SK-N-SH treated with all-trans-retinoic acid at 6 μM for 48 hours (cell line): ENCODE measurements at regions not wholly inside any gene's neighbourhood (a gene's known extent, or its start where the extent isn't known, plus 50 kb on each side); places are given as distances from the start of the nearest gene placed in this dataset.

Experiments
- ATAC-seq: fragments of 200-7000 bp; cut with Tn5 transposase; 3 replicates; pipeline ENCODE4 v1.9.1; 2020; ENCODE audit warnings: mild to moderate bottlenecking, moderate library complexity
- ARNTL ChIP-seq: fragments of 450-650 bp; formaldehyde crosslinking; IDR thresholded peaks from 2 replicates; pipeline ENCODE4 v1.5.0; 2020; ENCODE audit warnings: low read depth, mild to moderate bottlenecking, moderate library complexity, borderline replicate concordance
- BACH2 ChIP-seq: fragments of 250-450 bp; sonication (Bioruptor Pico); IDR thresholded peaks from 2 replicates; pipeline ENCODE4 v1.9.0; 2021; ENCODE audit warnings: mild to moderate bottlenecking, borderline replicate concordance
- CSDC2 ChIP-seq: fragments of 250-450 bp; sonication (Bioruptor Pico); IDR thresholded peaks from 2 replicates; pipeline ENCODE4 v1.5.0; 2020; ENCODE audit warnings: mild to moderate bottlenecking, moderate library complexity
- ESRRG ChIP-seq: fragments of 250-450 bp; sonication (Bioruptor Pico); IDR thresholded peaks from 2 replicates; pipeline ENCODE4 v1.6.1; 2021; ENCODE audit warnings: mild to moderate bottlenecking
- GLIS3 ChIP-seq: fragments of 250-450 bp; sonication (Bioruptor Pico); IDR thresholded peaks from 2 replicates; pipeline ENCODE4 v1.5.0; 2020; ENCODE audit warnings: mild to moderate bottlenecking, moderate library complexity
- ISL1 ChIP-seq: fragments of 250-450 bp; sonication (Bioruptor Pico); IDR thresholded peaks from 2 replicates; pipeline ENCODE4 v2.1.2; 2022; ENCODE audit warnings: mild to moderate bottlenecking, moderate library complexity
- OSR1 ChIP-seq: fragments of 250-450 bp; sonication (Bioruptor Pico); IDR thresholded peaks from 2 replicates; pipeline ENCODE4 v1.8.0; 2022; ENCODE audit warnings: moderate library complexity, mild to moderate bottlenecking, inconsistent platforms
- PPARA ChIP-seq: fragments of 250-450 bp; sonication (Bioruptor Pico); IDR thresholded peaks from 2 replicates; pipeline ENCODE4 v1.5.0; 2020; ENCODE audit warnings: mild to moderate bottlenecking, borderline replicate concordance
- RARB ChIP-seq: fragments of 250-450 bp; sonication (Bioruptor Pico); IDR thresholded peaks from 2 replicates; pipeline ENCODE4 v1.8.0; 2021; ENCODE audit warnings: mild to moderate bottlenecking, moderate library complexity
- SNAI2 ChIP-seq: fragments of 250-450 bp; sonication (Bioruptor Pico); IDR thresholded peaks from 2 replicates; pipeline ENCODE4 v1.5.0; 2020; ENCODE audit warnings: mild to moderate bottlenecking, moderate library complexity
- TCF4 ChIP-seq: fragments of 250-450 bp; sonication (Bioruptor Pico); IDR thresholded peaks from 2 replicates; pipeline ENCODE4 v1.8.0; 2021; ENCODE audit warnings: mild to moderate bottlenecking, moderate library complexity, borderline replicate concordance
- TOX ChIP-seq: fragments of 250-450 bp; sonication (Bioruptor Pico); IDR thresholded peaks from 2 replicates; pipeline ENCODE4 v1.8.0; 2021; ENCODE audit warnings: mild to moderate bottlenecking, moderate library complexity, borderline replicate concordance
- ZC3H10 ChIP-seq: fragments of 250-450 bp; sonication (Bioruptor Pico); IDR thresholded peaks from 2 replicates; pipeline ENCODE4 v1.5.1; 2021; ENCODE audit warnings: mild to moderate bottlenecking, moderate library complexity
- ZFP3 ChIP-seq: fragments of 250-450 bp; sonication (Bioruptor Pico); IDR thresholded peaks from 2 replicates; pipeline ENCODE4 v1.5.0; 2020; ENCODE audit warnings: mild to moderate bottlenecking, moderate library complexity
- ZFP30 ChIP-seq: fragments of 450-650 bp; formaldehyde crosslinking; IDR thresholded peaks from 2 replicates; pipeline ENCODE4 v1.5.0; 2022; ENCODE audit warnings: mild to moderate bottlenecking, moderate library complexity
- ZNF565 ChIP-seq: fragments of 450-650 bp; formaldehyde crosslinking; conservative IDR thresholded peaks from 2 replicates; pipeline ENCODE4 v1.5.0; 2020; ENCODE audit warnings: low read depth, mild to moderate bottlenecking, moderate library complexity
- ZNF70 ChIP-seq: fragments of 450-650 bp; formaldehyde crosslinking; IDR thresholded peaks from 2 replicates; pipeline ENCODE4 v1.5.0; 2020; ENCODE audit warnings: mild to moderate bottlenecking, moderate library complexity
- ZNF8 ChIP-seq: fragments of 450-650 bp; formaldehyde crosslinking; IDR thresholded peaks from 2 replicates; pipeline ENCODE4 v1.5.0; 2020; ENCODE audit warnings: mild to moderate bottlenecking, moderate library complexity
- TF ChIP-seq, protein P1 (sequence below): fragments of 250-450 bp; sonication (Bioruptor Pico); IDR thresholded peaks from 2 replicates; pipeline ENCODE4 v1.5.0; 2020; ENCODE audit warnings: mild to moderate bottlenecking, moderate library complexity
- TF ChIP-seq, protein P2 (sequence below): fragments of 250-450 bp; sonication (Bioruptor Pico); IDR thresholded peaks from 2 replicates; pipeline ENCODE4 v1.5.1; 2020; ENCODE audit warnings: low read depth, mild to moderate bottlenecking, moderate library complexity
- TF ChIP-seq, protein P3 (sequence below): fragments of 250-450 bp; sonication (Bioruptor Pico); IDR thresholded peaks from 2 replicates; pipeline ENCODE4 v1.5.1; 2021; ENCODE audit warnings: mild to moderate bottlenecking, moderate library complexity
- TF ChIP-seq, protein P4 (sequence below): fragments of 250-450 bp; sonication (Bioruptor Pico); IDR thresholded peaks from 2 replicates; pipeline ENCODE4 v1.8.0; 2021; ENCODE audit warnings: low read depth, mild to moderate bottlenecking, moderate library complexity, borderline replicate concordance

DNA sequence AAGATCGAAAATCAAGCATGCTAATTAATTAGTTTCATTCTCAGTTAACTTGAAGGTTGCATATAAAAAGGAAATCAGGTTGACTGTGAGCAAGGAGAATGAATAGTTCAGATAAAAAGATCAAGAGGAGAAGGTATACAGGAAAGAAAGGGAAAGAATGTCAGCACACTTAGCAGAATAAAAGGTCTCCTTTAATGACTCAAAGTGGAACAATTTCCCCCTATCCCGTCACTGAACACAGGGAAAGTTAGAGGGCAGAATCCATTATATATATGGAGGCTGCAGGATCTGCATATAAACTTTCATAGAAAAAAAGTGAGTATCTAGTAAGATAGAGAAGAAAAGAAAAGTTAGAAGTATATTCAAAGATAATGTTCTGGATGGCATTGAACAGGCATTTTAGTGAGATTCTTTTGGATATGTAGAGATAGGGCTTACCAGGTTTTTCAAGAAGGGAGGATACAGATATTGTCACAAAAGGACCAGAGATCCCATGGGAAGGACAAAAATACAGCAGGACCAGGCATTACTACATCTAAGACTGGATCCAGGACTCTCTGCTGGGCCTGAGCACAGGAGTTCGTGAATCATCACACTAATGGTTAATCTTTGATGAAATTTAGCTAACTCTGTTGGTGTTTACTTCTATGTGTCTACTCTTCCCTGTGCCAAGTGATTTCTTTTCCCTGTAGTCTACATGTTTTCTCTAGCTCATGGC, 988.2 kb upstream of the ARRDC3 start:
- no peak for TF ChIP-seq ZFP3
- no peak for TF ChIP-seq ZNF70 (CRISPR knock-in tag)
- ATAC-seq: no peak

DNA sequence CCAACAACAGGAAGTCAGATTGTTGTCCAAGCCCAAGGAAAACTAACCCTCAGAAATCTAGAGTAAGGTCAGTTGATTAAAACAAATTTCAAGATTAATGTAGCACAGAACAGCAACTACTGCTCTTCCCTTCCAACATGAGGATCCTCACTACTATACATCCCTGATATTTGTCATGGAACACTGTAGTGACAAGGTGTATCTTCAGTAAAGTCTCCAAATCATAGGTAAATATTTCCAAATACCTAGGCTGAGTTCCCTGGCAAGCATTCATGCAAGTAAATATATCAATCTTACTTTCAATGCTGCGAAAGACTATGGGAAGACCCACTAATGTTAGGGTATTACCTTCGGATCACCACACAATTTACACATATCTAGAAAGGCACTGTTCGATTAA, 986.9 kb upstream of the ARRDC3 start:
- no peak for ATAC-seq
- TF ChIP-seq, protein P1, sequence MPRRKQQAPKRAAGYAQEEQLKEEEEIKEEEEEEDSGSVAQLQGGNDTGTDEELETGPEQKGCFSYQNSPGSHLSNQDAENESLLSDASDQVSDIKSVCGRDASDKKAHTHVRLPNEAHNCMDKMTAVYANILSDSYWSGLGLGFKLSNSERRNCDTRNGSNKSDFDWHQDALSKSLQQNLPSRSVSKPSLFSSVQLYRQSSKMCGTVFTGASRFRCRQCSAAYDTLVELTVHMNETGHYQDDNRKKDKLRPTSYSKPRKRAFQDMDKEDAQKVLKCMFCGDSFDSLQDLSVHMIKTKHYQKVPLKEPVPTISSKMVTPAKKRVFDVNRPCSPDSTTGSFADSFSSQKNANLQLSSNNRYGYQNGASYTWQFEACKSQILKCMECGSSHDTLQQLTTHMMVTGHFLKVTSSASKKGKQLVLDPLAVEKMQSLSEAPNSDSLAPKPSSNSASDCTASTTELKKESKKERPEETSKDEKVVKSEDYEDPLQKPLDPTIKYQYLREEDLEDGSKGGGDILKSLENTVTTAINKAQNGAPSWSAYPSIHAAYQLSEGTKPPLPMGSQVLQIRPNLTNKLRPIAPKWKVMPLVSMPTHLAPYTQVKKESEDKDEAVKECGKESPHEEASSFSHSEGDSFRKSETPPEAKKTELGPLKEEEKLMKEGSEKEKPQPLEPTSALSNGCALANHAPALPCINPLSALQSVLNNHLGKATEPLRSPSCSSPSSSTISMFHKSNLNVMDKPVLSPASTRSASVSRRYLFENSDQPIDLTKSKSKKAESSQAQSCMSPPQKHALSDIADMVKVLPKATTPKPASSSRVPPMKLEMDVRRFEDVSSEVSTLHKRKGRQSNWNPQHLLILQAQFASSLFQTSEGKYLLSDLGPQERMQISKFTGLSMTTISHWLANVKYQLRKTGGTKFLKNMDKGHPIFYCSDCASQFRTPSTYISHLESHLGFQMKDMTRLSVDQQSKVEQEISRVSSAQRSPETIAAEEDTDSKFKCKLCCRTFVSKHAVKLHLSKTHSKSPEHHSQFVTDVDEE: no peak
- TF ChIP-seq ZC3H10 (CRISPR knock-in tag): no peak
- TF ChIP-seq, protein P2, sequence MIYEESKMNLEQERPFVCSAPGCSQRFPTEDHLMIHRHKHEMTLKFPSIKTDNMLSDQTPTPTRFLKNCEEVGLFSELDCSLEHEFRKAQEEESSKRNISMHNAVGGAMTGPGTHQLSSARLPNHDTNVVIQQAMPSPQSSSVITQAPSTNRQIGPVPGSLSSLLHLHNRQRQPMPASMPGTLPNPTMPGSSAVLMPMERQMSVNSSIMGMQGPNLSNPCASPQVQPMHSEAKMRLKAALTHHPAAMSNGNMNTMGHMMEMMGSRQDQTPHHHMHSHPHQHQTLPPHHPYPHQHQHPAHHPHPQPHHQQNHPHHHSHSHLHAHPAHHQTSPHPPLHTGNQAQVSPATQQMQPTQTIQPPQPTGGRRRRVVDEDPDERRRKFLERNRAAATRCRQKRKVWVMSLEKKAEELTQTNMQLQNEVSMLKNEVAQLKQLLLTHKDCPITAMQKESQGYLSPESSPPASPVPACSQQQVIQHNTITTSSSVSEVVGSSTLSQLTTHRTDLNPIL (CRISPR knock-in tag): no peak
- TF ChIP-seq TCF4 (CRISPR knock-in tag): no peak
- no peak for TF ChIP-seq TOX (CRISPR knock-in tag)
- TF ChIP-seq, all 23 proteins: peak for 0

DNA sequence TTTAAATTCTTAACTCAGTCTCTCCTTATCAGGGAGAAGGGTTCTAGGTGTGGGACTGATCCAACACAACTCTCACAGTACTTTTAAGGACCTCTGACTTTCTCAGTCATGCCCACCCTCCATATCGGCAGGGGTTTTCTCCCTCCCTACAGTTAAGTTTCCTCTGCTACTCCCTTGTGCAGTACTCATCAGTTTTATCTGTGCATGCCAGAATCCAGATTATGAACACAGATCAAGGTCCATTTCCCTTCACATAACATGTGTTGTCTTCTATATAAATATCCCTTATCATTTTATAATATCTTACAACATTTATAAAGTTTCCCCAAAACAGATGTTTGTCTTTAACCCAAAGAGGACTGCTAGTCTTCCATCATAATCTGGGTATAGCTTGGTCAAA, 986.5 kb upstream of the ARRDC3 start:
- ATAC-seq: no peak
- TF ChIP-seq TCF4 (CRISPR knock-in tag): no peak
- no peak for TF ChIP-seq ZNF565
- TF ChIP-seq ZFP3: no peak
- TF ChIP-seq, protein P3, sequence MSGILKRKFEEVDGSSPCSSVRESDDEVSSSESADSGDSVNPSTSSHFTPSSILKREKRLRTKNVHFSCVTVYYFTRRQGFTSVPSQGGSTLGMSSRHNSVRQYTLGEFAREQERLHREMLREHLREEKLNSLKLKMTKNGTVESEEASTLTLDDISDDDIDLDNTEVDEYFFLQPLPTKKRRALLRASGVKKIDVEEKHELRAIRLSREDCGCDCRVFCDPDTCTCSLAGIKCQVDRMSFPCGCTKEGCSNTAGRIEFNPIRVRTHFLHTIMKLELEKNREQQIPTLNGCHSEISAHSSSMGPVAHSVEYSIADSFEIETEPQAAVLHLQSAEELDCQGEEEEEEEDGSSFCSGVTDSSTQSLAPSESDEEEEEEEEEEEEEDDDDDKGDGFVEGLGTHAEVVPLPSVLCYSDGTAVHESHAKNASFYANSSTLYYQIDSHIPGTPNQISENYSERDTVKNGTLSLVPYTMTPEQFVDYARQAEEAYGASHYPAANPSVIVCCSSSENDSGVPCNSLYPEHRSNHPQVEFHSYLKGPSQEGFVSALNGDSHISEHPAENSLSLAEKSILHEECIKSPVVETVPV (CRISPR knock-in tag): no peak
- TF ChIP-seq BACH2: no peak
- no peak for TF ChIP-seq ESRRG (CRISPR knock-in tag)
- TF ChIP-seq, protein P2 (CRISPR knock-in tag): no peak
- TF ChIP-seq, protein P4, sequence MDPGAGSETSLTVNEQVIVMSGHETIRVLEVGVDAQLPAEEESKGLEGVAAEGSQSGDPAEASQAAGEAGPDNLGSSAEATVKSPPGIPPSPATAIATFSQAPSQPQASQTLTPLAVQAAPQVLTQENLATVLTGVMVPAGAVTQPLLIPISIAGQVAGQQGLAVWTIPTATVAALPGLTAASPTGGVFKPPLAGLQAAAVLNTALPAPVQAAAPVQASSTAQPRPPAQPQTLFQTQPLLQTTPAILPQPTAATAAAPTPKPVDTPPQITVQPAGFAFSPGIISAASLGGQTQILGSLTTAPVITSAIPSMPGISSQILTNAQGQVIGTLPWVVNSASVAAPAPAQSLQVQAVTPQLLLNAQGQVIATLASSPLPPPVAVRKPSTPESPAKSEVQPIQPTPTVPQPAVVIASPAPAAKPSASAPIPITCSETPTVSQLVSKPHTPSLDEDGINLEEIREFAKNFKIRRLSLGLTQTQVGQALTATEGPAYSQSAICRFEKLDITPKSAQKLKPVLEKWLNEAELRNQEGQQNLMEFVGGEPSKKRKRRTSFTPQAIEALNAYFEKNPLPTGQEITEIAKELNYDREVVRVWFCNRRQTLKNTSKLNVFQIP (CRISPR knock-in tag): no peak
- no peak for TF ChIP-seq RARB
- no peak for TF ChIP-seq TOX (CRISPR knock-in tag)
- TF ChIP-seq ISL1: no peak
- no peak for TF ChIP-seq ZNF8 (CRISPR knock-in tag)
- TF ChIP-seq ARNTL (CRISPR knock-in tag): no peak
- no peak for TF ChIP-seq CSDC2 (CRISPR knock-in tag)
- no peak for TF ChIP-seq ZFP30 (CRISPR knock-in tag)

DNA sequence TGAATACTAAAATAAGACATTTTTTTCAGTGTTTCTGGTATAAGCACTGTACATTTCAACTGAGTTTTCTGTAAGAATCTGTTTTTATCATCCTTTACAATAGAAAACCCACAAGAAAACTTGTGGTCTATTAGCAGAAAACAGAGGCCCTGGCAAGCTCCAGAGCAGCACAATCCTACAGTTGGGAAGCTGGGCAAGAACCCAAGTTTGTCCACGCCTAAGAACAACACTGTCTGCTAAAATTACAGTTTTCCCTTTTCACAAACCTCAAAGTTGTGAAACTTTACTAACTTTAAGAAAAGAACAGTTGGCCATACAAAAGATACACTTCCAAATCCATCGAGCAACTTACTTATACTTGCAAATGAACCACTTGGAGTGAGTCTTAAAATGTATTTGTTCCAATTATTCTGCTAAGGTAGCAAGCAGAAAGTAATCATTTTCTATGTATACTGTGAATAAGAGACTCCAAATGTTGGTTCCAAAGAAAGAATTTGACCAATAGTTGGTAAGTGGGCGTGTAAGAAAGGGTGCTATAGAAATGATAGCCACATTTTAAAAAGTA, 982.0 kb upstream of the ARRDC3 start:
- no peak for ATAC-seq
- no peak for TF ChIP-seq GLIS3 (CRISPR knock-in tag)
- no peak for TF ChIP-seq ZNF565
- TF ChIP-seq, protein P3 (CRISPR knock-in tag): no peak
- no peak for TF ChIP-seq ZNF70 (CRISPR knock-in tag)
- no peak for TF ChIP-seq PPARA (CRISPR knock-in tag)
- no peak for TF ChIP-seq ZFP30 (CRISPR knock-in tag)
- TF ChIP-seq, protein P1: no peak
- no peak for TF ChIP-seq ARNTL (CRISPR knock-in tag)
- no peak for TF ChIP-seq RARB
- TF ChIP-seq ZC3H10 (CRISPR knock-in tag): no peak
- TF ChIP-seq ISL1: no peak
- TF ChIP-seq CSDC2 (CRISPR knock-in tag): no peak
- no peak for TF ChIP-seq SNAI2 (CRISPR knock-in tag)
- no peak for TF ChIP-seq TOX (CRISPR knock-in tag)
- no peak for TF ChIP-seq OSR1 (CRISPR knock-in tag)
